ENCODE measurements at regions not wholly inside any gene's neighbourhood (a gene's known extent, or its start where the extent isn't known, plus 50 kb on each side); places are given as distances from the start of the nearest gene placed in this dataset.

DNA sequence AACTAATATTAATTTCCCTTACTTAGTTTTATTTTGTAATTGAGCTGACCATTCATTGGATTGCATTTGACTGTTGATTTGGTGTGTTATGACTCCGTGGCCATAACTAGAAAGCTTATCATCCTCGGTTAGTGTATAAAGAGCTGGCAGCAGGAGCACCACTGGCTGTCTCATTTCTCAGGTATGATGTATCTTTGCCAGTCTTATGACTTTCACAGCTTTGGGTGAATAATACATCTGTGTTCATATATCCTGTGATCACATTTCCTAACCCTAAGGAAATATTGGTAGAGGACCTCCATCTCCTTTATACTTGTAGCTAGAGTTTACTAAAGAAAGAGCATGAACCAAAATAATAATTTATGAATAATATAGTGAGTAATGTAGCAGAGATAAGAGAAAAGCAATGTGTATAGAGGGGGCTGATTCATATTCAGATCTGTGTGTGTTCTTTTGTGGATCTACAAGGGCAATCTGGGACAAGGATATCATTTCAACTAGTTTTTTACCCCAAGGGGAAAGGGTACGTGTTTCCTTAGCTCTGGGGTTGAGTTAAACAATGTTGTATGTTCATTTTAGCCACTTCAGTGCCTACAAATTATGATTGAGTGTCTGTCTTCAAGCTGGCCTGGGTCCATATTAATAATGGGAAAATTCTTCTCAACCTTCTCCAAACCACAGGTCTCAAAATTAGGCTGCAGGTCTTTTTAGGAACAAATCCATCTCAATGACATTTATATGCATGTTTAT lies 901.7 kb downstream of the NTRK3 start:
- no peak overlapping the region for H3K4me3 ChIP-seq (ENCODE audit: low read length)
- peak; percentile 92 for DNase-seq (ENCODE audit: low read depth)
- TF ChIP-seq, protein P1, sequence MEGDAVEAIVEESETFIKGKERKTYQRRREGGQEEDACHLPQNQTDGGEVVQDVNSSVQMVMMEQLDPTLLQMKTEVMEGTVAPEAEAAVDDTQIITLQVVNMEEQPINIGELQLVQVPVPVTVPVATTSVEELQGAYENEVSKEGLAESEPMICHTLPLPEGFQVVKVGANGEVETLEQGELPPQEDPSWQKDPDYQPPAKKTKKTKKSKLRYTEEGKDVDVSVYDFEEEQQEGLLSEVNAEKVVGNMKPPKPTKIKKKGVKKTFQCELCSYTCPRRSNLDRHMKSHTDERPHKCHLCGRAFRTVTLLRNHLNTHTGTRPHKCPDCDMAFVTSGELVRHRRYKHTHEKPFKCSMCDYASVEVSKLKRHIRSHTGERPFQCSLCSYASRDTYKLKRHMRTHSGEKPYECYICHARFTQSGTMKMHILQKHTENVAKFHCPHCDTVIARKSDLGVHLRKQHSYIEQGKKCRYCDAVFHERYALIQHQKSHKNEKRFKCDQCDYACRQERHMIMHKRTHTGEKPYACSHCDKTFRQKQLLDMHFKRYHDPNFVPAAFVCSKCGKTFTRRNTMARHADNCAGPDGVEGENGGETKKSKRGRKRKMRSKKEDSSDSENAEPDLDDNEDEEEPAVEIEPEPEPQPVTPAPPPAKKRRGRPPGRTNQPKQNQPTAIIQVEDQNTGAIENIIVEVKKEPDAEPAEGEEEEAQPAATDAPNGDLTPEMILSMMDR (IDR thresholded peaks at IDR 0.05; ENCODE audit: insufficient read depth, low read depth, low read length, missing control alignments) = no peak

DNA sequence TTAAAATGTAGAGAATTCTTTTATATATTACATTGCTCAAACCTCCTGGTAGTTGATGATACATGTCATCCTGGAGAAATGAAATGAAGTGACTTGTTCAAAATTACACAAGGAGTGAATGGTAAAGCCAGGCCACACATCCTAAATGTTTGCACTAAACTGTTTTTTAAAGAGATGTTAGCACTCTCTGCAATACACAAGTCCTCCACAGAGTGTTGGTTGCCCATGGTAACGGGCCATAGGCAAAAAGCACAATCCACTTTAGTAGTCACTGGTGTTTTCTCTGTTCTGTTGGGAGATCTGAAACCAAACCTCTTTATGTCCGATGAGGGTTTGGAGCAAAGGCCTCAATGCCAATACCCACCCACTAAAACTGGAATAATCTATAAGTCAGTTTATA lies 907.4 kb downstream of the NTRK3 start:
- no peak overlapping the region for H3K4me3 ChIP-seq (ENCODE audit: low read length)
- DNase-seq (ENCODE audit: low read depth) = no peak
- TF ChIP-seq, protein P1 (IDR thresholded peaks at IDR 0.05; ENCODE audit: insufficient read depth, low read depth, low read length, missing control alignments) = no peak

- no peak overlapping the region for H3K4me3 ChIP-seq (ENCODE audit: low read length)
- peak; percentile 52 for DNase-seq (ENCODE audit: low read depth)
- TF ChIP-seq, protein P1 (IDR thresholded peaks at IDR 0.05; ENCODE audit: insufficient read depth, low read depth, low read length, missing control alignments) = no peak
Measured at GRCh38 chr15:87348746-87349145, 907.8 kb downstream of the NTRK3 start.

DNA sequence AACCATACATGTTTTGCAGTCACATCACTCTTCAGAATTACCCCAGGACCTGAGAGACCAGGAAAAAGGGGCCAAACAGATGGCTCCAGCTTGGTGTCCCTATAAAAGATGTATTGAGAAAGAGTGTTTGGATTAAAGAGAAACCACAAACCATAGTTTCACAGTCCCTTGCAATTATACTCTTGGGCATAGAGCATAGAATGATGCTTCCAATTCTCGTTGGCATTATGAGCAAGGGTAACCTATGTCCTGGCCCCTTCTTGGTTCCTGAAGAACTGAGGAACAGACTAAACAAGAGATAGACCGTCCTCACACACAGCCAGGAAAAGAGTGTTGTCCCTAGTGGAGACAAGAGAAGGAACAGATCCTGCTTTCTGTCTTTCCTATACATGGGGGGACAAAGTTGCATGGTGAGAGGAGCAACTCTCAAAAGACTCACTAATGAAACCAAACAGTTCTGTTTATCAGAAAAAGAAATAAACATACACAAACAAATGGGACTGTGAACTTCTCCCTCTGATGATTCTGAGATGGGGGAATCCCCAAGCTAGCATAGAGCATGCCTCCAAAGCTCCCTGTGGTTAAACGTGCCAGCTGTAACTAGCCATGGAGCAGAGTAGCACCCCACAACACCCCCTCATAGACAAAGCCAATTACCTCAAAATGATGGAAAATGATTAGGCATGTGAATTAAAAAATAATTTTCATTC lies 908.6 kb downstream of the NTRK3 start:
- no peak for DNase-seq (ENCODE audit: low read depth)
- H3K4me3 ChIP-seq (ENCODE audit: low read length) = no peak overlapping the region
- TF ChIP-seq, protein P1 (IDR thresholded peaks at IDR 0.05; ENCODE audit: insufficient read depth, low read depth, low read length, missing control alignments) = no peak

DNA sequence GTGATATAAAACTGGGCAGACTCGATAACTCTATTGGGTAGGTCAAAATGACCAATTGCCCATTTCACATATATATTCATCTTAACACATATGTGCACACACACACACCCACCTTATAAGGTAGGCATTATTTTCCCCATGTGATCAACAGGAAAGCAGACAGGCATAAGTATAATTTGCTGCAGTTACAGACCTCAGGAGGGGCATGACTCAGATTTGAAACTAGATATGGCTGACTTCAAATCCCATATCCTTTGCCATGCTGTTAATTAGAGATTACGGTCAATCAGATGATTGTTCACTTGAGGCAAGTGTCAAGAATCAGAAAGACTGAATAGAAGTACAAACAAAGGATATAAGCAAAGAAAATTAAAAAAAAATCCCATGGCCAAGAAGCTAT lies 910.6 kb downstream of the NTRK3 start:
- no peak overlapping the region for H3K4me3 ChIP-seq (ENCODE audit: low read length)
- TF ChIP-seq, protein P1 (IDR thresholded peaks at IDR 0.05; ENCODE audit: insufficient read depth, low read depth, low read length, missing control alignments) = no peak
- DNase-seq (ENCODE audit: low read depth) = peak; percentile 30

GRCh38 chr15:87343966-87344365 lies 912.6 kb downstream of the NTRK3 start:
- no peak overlapping the region for H3K4me3 ChIP-seq (ENCODE audit: low read length)
- TF ChIP-seq, protein P1 (IDR thresholded peaks at IDR 0.05; ENCODE audit: insufficient read depth, low read depth, low read length, missing control alignments) = no peak
- DNase-seq (ENCODE audit: low read depth) = no peak

Measured in epithelial cell of esophagus (primary cell).